HEK293 (cell line): ENCODE measurements at regions not wholly inside any gene's neighbourhood (a gene's known extent, or its start where the extent isn't known, plus 50 kb on each side); places are given as distances from the start of the nearest gene placed in this dataset.

ENCODE experiments used
- GLI4 ChIP-seq: fragments of 450-650 bp; formaldehyde crosslinking; IDR thresholded peaks from 2 replicates; pipeline ENCODE4 v1.5.1; 2016; ENCODE audit warnings: missing biosample characterization, missing genetic modification characterization
- SP3 ChIP-seq: fragments of 450-650 bp; formaldehyde crosslinking; IDR thresholded peaks from 2 replicates; pipeline ENCODE4 v1.5.1; 2016; ENCODE audit warnings: missing biosample characterization, missing genetic modification characterization
- YY1 ChIP-seq: fragments of 450-650 bp; formaldehyde crosslinking; IDR thresholded peaks from 2 replicates; pipeline ENCODE4 v1.5.1; 2018; ENCODE audit warnings: missing biosample characterization, missing genetic modification characterization
- ZFP3 ChIP-seq: fragments of 450-650 bp; formaldehyde crosslinking; IDR thresholded peaks from 2 replicates; pipeline ENCODE4 v1.5.1; 2016; ENCODE audit warnings: low read depth, missing biosample characterization, missing genetic modification characterization
- ZNF221 ChIP-seq: fragments of 450-650 bp; formaldehyde crosslinking; IDR thresholded peaks from 2 replicates; pipeline ENCODE4 v1.5.1; 2017; ENCODE audit warnings: missing biosample characterization, missing genetic modification characterization, borderline replicate concordance
- ZNF324 ChIP-seq: fragments of 450-650 bp; formaldehyde crosslinking; IDR thresholded peaks from 2 replicates; pipeline ENCODE4 v1.5.1; 2016; ENCODE audit warnings: missing biosample characterization, missing genetic modification characterization
- ZNF514 ChIP-seq: fragments of 450-650 bp; formaldehyde crosslinking; IDR thresholded peaks from 2 replicates; pipeline ENCODE4 v1.5.1; 2016; ENCODE audit warnings: missing biosample characterization, missing genetic modification characterization
- ZNF558 ChIP-seq: fragments of 450-650 bp; formaldehyde crosslinking; IDR thresholded peaks from 2 replicates; pipeline ENCODE4 v1.5.1; 2016; ENCODE audit warnings: missing biosample characterization, missing genetic modification characterization
- TF ChIP-seq, protein P1 (sequence below): fragments of 450-650 bp; formaldehyde crosslinking; IDR thresholded peaks from 2 replicates; pipeline ENCODE4 v1.5.1; 2016; ENCODE audit warnings: missing biosample characterization, missing genetic modification characterization
- TF ChIP-seq, protein P2 (sequence below): fragments of 450-650 bp; formaldehyde crosslinking; IDR thresholded peaks from 2 replicates; pipeline ENCODE4 v1.5.1; 2016; ENCODE audit warnings: missing biosample characterization, missing genetic modification characterization
- TF ChIP-seq, protein P3 (sequence below): fragments of 450-650 bp; formaldehyde crosslinking; IDR thresholded peaks from 2 replicates; pipeline ENCODE4 v1.5.1; 2016; ENCODE audit warnings: missing biosample characterization, missing genetic modification characterization

DNA sequence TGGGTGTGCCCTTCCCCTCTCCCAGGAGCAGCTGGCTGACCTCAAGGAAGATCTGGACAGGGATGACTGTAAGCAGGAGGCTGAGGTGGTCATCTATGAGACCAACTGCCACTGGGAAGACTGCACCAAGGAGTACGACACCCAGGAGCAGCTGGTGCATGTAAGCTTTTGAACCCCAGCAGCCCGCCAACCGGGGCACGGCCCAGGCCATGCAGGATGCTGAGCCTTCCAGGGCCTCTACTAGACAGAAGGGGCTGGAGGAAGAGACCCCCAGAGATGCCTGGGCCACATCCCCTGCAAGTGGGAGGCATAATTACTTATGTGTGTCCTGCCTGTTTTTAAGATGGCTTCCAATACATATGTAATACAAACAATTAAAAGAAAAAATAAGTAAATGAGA lies 239.3 kb downstream of the GLI2 start:
- TF ChIP-seq, protein P1, sequence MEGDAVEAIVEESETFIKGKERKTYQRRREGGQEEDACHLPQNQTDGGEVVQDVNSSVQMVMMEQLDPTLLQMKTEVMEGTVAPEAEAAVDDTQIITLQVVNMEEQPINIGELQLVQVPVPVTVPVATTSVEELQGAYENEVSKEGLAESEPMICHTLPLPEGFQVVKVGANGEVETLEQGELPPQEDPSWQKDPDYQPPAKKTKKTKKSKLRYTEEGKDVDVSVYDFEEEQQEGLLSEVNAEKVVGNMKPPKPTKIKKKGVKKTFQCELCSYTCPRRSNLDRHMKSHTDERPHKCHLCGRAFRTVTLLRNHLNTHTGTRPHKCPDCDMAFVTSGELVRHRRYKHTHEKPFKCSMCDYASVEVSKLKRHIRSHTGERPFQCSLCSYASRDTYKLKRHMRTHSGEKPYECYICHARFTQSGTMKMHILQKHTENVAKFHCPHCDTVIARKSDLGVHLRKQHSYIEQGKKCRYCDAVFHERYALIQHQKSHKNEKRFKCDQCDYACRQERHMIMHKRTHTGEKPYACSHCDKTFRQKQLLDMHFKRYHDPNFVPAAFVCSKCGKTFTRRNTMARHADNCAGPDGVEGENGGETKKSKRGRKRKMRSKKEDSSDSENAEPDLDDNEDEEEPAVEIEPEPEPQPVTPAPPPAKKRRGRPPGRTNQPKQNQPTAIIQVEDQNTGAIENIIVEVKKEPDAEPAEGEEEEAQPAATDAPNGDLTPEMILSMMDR, result no peak
- TF ChIP-seq YY1 (no peak), ZNF558 (tag by site-specific recombination) (no peak), ZNF221 (tag by site-specific recombination) (no peak), GLI4 (tag by site-specific recombination) (no peak), SP3 (tag by site-specific recombination) (no peak), ZNF514 (tag by site-specific recombination) (no peak), ZNF324 (tag by site-specific recombination) (no peak), ZFP3 (no peak)
- TF ChIP-seq, protein P2, sequence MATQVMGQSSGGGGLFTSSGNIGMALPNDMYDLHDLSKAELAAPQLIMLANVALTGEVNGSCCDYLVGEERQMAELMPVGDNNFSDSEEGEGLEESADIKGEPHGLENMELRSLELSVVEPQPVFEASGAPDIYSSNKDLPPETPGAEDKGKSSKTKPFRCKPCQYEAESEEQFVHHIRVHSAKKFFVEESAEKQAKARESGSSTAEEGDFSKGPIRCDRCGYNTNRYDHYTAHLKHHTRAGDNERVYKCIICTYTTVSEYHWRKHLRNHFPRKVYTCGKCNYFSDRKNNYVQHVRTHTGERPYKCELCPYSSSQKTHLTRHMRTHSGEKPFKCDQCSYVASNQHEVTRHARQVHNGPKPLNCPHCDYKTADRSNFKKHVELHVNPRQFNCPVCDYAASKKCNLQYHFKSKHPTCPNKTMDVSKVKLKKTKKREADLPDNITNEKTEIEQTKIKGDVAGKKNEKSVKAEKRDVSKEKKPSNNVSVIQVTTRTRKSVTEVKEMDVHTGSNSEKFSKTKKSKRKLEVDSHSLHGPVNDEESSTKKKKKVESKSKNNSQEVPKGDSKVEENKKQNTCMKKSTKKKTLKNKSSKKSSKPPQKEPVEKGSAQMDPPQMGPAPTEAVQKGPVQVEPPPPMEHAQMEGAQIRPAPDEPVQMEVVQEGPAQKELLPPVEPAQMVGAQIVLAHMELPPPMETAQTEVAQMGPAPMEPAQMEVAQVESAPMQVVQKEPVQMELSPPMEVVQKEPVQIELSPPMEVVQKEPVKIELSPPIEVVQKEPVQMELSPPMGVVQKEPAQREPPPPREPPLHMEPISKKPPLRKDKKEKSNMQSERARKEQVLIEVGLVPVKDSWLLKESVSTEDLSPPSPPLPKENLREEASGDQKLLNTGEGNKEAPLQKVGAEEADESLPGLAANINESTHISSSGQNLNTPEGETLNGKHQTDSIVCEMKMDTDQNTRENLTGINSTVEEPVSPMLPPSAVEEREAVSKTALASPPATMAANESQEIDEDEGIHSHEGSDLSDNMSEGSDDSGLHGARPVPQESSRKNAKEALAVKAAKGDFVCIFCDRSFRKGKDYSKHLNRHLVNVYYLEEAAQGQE (tag by site-specific recombination), result no peak
- TF ChIP-seq, protein P3, sequence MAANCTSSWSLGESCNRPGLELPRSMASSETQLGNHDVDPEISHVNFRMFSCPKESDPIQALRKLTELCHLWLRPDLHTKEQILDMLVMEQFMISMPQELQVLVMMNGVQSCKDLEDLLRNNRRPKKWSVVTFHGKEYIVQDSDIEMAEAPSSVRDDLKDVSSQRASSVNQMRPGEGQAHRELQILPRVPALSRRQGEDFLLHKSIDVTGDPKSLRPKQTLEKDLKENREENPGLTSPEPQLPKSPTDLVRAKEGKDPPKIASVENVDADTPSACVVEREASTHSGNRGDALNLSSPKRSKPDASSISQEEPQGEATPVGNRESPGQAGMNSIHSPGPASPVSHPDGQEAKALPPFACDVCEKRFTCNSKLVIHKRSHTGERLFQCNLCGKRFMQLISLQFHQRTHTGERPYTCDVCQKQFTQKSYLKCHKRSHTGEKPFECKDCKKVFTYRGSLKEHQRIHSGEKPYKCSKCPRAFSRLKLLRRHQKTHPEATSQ (tag by site-specific recombination), result no peak
